Fibroblast of skin of right biceps (primary cell): ENCODE measurements at regions not wholly inside any gene's neighbourhood (a gene's known extent, or its start where the extent isn't known, plus 50 kb on each side); places are given as distances from the start of the nearest gene placed in this dataset.
A peak's percentile ranks its signal among the peaks of the same experiment; 100 is the strongest.

Source experiments
- DNase-seq: peaks from one replicate; pipeline ENCODE4 v3.0.0-alpha.2; 2013

DNA sequence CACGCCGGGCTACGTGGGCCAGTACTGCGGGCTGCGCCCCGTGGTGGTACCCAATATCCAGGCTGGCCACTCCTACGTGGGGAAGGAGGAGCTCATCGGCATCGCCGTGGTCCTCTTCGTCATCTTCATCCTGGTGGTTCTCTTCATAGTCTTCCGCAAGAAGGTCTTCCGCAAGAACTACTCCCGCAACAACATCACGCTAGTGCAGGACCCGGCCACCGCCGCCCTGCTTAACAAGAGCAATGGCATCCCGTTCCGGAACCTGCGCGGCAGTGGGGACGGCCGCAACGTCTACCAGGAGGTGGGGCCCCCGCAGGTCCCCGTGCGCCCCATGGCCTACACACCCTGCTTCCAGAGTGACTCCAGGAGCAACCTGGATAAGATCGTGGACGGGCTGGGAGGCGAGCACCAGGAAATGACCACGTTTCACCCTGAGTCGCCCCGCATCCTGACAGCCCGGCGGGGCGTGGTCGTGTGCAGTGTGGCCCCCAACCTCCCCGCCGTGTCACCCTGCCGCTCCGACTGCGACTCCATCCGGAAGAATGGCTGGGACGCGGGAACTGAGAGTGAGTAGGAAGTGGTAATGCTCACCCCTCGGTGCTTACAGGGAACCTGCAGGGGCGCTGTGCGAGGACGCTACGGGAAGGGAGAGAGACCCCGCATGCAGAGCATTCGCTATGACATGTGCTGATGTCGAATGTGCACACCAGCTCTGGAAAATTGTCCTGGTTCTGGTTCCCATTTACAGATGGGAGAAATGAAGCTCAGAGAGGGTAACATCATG lies 86.4 kb upstream of the MTNR1B start:
- no peak for DNase-seq

DNA sequence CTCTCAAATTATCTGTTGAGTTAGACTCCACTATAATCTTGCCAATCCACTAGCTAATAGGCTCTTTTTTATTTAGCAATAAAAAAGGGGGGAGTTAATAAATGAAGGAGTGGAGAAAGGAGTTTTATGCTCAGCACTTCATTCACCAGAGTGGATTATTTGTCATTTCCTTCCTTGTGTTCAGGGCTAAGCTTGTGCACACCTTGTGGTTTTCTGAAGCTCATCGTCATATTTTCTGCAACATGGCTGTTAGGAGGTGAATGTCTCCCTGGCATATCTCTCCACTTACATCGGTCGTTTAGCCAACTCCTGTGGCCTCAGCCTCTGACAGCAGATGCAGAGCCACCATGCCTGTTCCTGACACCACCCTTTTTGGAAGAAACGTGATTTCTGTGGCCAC lies 83.9 kb upstream of the MTNR1B start:
- no peak for DNase-seq

DNA sequence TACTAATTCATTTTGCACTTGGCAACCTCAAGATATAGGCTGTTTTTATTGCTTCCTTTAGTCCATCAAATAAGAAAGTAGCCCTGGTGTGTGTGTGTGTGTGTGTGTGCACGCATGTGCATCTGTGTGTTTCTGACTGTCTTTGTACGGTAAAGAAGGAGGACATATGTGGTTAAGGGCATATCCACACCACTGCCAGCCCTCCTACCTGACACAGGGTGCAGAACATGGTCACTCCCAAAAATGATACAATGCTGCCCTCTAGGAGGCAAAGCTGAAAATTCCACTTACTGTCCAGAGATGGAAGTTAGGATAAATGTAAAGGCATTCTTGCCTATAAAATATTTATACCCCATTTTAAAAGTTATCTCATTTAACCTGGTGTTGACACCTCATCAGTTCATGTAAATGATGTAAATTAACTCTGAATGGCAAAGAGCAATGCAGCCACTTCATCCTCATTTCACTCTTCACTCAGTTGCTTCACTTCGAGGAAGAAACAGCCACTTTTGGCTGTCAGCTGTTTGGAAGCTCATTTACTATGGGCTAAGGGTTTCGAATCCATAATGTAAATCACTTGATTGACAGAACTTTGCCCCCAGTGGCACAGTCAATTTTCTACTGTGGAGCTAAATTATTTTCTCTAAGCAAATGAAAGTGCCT lies 83.1 kb upstream of the MTNR1B start:
- peak; percentile 64 for DNase-seq

DNA sequence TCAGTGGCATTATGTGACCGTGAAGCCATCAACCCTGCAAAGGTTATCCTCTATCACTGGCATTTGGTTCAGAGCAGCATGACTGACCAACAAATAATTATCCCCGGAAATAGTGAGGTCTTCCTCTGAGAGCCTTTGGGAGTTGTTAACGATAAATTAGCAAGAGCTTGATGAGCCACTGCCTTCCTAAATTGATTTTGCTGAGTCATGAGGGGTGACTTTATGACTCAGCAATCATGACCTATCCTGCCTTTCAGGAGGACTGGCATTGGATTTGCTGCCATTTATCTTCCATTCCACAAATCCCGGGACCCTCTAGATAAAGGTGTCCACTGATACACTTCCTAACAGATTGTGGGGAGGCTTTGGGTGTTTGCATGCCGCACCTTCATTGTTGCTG lies 80.8 kb upstream of the MTNR1B start:
- DNase-seq: peak; percentile 9

DNA sequence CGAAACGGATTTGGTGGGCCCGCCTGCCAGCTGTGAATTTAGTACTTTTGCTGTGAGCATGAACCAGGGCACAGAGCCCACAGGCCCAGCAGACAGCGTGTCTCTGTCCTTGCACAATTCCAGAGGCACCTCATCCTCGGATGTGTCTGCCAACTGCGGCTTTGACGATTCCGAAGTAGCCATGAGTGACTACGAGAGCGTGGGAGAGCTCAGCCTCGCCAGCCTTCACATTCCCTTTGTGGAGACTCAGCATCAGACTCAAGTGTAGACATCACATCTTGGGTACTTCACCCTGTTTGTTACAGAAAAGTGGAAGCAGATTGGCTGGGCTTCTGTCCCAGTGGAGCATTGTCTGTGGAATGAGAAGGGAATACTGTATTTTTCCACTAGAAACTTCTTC lies 78.6 kb upstream of the MTNR1B start:
- no peak for DNase-seq

DNA sequence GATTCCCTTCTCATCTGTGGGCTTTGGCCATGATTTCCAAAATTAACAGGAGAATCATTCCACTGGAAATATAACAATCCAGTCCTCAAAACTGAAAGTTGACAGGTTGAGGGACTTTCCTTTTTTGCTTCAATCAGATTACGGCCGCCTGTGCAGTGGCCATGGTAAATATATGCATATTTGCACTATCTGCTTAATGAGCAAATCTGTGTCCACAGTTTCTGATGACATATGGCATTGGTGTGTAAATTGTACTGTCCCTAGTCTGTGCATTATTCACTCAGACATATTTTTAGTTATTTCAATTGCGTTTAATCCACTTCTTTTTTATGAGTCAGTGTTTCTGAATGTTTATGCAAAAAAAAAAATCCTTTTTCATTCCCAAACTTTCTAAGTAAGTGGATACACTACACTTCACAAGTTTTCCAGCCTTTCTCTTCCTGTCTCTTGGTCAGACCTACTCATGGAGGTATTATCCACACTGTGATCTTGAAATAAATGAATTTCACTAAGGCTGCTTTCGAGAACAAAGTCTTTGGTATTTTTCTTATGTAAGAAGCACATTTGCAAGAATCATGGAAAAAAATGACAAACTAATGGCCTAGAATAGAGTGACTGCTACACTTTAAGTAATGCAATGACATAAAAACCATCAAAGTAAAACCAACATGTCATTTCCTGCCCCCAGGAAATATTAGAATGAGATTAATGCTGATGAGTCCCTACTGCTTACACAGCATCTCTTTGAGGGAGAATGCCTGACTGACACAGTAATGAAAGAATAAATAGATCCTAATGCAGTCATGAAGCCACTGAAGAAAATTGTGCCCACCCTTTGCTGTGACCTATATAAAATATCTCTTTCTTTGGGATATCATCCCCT lies 76.4 kb upstream of the MTNR1B start:
- peak; percentile 58 for DNase-seq

DNA sequence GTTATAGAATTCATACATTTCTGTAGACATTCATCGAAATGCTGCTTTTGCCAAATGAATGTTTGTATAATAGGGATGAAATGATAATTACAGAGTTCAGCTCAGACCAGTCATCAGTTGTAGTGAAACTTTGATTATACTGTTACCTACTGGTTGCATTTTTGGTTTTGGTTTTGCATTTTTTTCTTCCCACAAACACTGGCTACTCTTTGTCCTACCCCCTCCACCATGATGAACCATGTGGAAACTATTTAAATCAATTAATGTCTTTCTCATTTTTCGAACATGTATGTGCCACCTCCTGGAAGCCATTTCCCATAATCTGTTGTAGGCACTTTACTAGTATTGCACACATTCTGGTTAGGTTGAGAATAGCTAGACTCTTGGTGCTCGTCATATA lies 75.3 kb upstream of the MTNR1B start:
- peak; percentile 82 for DNase-seq

DNA sequence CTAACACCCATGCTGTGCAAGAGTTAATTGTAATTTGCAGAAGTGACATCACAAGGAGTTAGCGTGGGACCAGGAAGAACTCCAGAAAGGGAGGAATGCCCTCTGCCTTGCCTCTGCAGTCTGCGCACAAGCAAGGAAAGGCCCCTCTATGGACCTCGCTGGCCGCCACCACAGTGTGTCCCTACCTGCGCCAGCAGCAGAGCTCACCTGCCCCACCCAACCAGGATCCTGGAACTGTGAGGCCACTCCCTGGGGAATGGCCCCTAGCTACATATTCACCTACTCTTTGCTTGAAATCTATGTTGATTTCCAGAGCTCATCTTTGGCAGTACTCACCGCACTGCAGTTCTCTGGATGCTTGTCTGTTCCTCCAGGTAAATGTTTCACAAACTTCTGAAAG lies 72.0 kb upstream of the MTNR1B start:
- no peak for DNase-seq

DNA sequence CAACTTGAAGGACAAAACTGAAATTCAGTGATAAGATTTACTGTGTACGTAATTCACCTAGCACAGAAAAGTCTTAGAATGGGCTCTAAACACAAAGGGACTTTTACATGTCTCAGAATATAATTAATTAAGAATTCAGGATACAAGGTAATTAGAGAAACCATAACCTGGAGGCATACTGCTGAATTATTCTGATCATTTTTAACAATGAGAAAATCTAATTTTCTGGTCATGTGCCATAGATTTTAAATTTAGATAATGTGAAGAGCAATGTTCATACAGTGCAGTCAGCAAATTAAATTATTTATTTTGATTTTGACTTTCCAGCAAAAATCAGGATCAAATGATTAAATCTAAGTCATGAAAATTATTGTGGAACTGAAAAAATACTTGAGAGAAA lies 67.0 kb upstream of the MTNR1B start:
- no peak for DNase-seq

DNA sequence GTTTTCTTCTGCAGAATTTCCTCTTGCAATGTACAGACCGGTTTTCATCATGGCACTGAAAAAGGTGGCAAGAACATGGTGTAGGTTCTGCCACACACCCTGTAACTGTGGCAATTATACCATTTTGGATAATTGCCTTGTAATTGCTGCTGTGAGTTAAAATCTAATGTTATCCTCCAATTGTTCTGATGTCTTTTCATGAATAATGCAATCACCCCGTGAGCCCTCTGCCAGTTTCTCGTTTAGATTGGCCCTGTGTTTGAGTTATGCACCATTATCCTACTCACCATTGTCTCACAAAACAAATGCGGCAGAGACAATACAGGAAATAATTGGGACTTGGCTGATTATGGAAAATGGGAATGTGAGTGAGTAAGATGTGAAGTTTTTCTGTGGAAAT lies 61.8 kb upstream of the MTNR1B start:
- DNase-seq: no peak

DNA sequence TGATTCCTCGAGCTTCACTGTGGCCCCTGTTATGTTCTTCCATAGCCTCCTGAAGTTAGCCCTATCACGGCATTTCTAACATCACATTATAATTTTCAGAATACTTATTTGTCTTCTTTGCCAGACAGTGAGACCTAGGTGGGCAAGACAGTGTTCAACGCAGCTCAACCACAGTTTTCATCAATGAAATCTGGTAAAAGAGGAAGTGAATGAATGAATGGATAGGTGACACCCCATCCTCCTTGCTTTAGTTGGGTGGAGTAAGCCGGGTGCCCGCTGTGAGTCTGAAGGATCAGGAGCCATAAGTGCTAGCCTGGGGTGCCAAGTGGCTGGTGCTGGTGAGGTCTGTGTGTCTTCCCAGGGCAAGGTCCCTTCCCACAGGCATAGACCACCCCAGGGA lies 60.2 kb upstream of the MTNR1B start:
- no peak for DNase-seq

DNA sequence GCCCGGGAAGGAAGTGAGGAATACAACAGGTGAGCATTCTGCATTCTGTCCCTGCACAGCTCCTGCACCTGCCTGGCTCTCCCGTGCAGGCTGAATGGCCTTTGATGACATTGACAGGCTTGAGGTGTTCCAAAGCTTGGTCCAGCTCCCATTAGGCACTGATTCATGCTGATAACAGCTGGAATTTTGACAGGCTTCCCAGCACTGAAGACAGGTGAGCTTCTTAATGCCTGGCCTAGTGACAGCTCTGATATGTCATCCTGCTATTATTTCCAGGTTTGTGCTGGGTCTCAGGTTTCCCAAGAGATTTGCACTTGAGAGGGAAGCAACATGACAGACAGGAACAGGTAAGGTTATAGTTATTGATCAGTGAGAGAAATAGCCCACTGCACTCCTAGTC lies 58.0 kb upstream of the MTNR1B start:
- no peak for DNase-seq

DNA sequence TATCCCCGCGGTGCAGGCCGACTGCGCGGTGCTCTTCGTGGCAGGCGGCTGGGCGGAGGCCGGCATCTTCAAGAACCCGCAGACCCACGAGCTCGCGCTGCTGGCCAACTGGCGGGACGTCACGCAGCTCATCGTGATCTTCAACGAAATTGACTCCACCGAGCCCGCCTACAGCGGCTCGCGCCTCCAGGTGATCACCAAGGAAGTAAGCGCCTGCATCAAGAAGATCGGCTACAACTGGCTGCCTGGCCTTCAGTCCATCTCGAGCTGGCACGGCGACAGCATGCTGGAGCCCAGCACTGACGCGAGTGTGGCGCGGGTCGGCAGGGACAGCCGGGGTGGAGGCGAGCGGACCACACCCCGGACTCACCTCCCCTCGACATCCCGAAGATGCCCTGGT lies 53.9 kb upstream of the MTNR1B start:
- DNase-seq: no peak

DNA sequence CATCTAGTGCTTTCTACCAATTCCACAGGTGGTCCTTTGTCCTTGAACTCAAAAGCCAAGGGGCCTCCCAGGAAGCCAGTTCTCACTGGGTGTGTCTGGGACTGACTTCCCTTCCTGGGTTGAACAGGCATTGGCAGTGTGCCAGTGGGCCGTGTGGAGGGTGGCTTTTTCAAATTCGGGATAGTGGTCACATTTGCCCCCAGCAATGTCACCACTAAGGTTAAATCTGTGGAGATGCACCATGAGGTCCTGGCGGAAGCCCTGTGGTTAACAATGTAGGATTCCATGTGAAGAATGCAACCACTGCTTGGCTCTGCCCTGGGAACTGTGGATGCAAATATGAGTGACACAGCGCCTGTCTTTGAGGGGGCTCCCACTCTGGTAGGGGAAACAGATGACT lies 53.2 kb upstream of the MTNR1B start:
- DNase-seq: no peak

DNA sequence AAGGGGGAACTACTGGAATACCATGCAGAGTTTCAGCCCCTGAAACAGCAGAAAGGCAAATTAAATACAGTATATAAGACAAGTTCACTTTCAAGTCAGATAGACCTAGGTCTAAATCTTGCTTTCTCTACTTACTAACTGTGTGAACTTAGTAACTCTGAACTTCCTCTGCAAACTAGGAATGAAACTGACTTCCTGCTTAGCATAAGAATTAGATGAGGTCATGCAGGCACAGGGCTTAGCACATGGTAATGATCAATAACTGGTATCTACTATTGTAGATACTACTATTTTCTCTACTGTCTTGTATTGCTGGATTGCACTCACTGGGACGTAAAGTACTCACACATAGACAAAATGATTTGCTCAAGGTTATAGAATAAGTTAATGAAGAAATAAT lies 51.5 kb upstream of the MTNR1B start:
- no peak for DNase-seq

DNA sequence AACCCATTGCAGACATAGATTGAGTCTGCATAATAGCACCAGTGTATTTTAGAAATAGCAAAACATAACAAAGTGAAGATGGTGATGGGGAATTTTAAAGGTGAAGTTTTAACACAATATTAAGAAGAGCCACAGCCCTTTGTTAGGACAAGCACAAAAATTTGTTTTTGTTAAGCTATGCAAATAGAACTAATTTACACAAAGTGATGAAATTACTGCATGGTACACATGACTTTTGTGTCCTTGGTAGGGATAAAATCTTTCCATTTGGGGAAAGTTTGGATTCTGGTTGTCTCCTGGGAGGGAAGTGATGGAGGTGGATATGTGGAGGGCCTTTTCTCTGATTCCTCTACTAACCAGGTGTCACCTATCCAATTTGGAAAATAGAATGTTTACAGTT lies 50.4 kb upstream of the MTNR1B start:
- no peak for DNase-seq
